DMS53 treated with DMSO at 0.1 percent for 48 hours (cell line): ENCODE measurements at regions not wholly inside any gene's neighbourhood (a gene's known extent, or its start where the extent isn't known, plus 50 kb on each side); places are given as distances from the start of the nearest gene placed in this dataset.
"Not testable (repeated sequence)": the region's sequence is repeated elsewhere in the genome, so short reads cannot be mapped to it uniquely, and the experiment has no call there.

ENCODE experiments used
- DNase-seq: peaks from one replicate; lab custom pipeline; 2025; ENCODE audit not compliant: unreplicated experiment; lab: John Stamatoyannopoulos, UW

GRCh38 chrX:83260288-83260687 is 247.8 kb upstream of the POU3F4 start:
- DNase-seq = no peak

- DNase-seq = not testable (repeated sequence)
Measured at GRCh38 chrX:83262218-83262617, 245.9 kb upstream of the POU3F4 start.

GRCh38 chrX:83278988-83279387 is 229.1 kb upstream of the POU3F4 start:
- DNase-seq = no peak

- DNase-seq = not testable (repeated sequence)
Measured at GRCh38 chrX:83286627-83287026, 221.5 kb upstream of the POU3F4 start.

GRCh38 chrX:83305381-83305780 is 202.7 kb upstream of the POU3F4 start:
- no peak for DNase-seq

- DNase-seq = no peak
Measured at GRCh38 chrX:83319023-83319422, 189.1 kb upstream of the POU3F4 start.

GRCh38 chrX:83326539-83326938 is 181.6 kb upstream of the POU3F4 start:
- DNase-seq = peak; percentile 7

- no peak for DNase-seq
Measured at GRCh38 chrX:83333813-83334212, 174.3 kb upstream of the POU3F4 start.

- no peak for DNase-seq
Measured at GRCh38 chrX:83336454-83336853, 171.6 kb upstream of the POU3F4 start.

- DNase-seq = no peak
Measured at GRCh38 chrX:83339724-83340123, 168.4 kb upstream of the POU3F4 start.

- no peak for DNase-seq
Measured at GRCh38 chrX:83345298-83345697, 162.8 kb upstream of the POU3F4 start.
